Activated naive CD4-positive, alpha-beta T cell treated with anti-CD3 and anti-CD28 coated beads, Interleukin-2, amount 50 U/mL, for 72 hours (primary cell): ENCODE measurements at regions not wholly inside any gene's neighbourhood (a gene's known extent, or its start where the extent isn't known, plus 50 kb on each side); places are given as distances from the start of the nearest gene placed in this dataset.

Experiments used
- ATAC-seq, 2 donors: fragments of 150-1000 bp; cut with Tn5 transposase; 2 replicates each; pipeline ENCODE4 v1.10.0; 2021; ENCODE audit warnings: mild to moderate bottlenecking in 2 of 2, moderate library complexity in 2 of 2
- DNase-seq, 2 donors: peaks; one replicate each; pipeline ENCODE4 v3.0.0; 2021 to 2022; ENCODE audit warnings: low spot score in 2 of 2
- H3K27ac Mint-ChIP-seq, 2 donors: one replicate each; pipeline ENCODE4 v1.8.0; 2022; ENCODE audit warnings: mild to moderate bottlenecking in 2 of 2, mixed read lengths in 2 of 2
- H3K36me3 Mint-ChIP-seq, 2 donors: one replicate each; pipeline ENCODE4 v1.8.0; 2022; ENCODE audit warnings: mixed read lengths in 2 of 2
- H3K9me3 Mint-ChIP-seq, 2 donors: one replicate each; pipeline ENCODE4 v1.8.0; 2022; ENCODE audit warnings: mixed read lengths in 2 of 2

DNA sequence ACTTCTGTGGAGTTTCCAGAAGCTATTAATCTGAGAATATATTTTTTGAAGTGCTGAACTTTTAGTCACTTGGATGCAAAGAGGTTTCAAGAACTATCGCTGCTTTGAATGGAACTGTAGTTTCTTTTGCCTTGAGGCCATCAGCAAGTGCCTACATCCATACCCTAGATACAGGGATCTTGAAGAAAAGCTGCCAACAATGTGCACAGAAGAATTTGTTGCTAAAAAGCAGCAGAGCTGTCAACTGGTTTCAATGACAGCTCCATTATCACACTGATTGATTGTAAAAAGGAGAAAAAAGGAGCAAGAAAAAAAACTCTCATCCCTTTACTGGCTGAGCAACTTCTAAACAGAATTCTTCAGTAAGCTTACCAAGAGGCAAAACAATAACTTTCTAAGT is 251.0 kb upstream of the NRSN1 start:
- no peak overlapping the region for H3K27ac Mint-ChIP-seq
- no peaks in the 10 kb centered on the region for H3K9me3 Mint-ChIP-seq
- ATAC-seq = no peak
- DNase-seq = no peak
- H3K36me3 Mint-ChIP-seq = no peaks in the 10 kb centered on the region

DNA sequence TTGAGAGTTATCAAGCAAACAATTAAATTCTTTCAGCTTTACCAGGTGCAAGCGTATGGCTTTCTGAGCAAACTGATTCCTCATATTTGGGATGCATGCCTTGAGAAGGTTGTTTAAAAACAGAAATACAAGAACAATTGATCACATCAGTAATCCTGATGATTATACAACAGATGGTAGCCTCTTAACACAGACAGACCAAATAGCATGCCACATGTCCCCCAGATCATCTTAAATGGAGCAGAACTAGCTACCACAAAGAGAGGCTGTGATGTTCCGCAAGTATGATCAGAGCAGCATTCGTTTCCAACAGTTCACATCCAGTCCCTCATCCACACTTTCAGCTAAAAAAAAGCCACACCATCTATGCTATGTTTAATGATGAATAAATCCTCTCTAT is 246.2 kb upstream of the NRSN1 start:
- H3K27ac Mint-ChIP-seq = no peak overlapping the region
- peaks cover 3 to 5% of the 10 kb centered on the region in 2 donors for H3K9me3 Mint-ChIP-seq
- DNase-seq (no peak), ATAC-seq (no peak)
- no peaks in the 10 kb centered on the region for H3K36me3 Mint-ChIP-seq

DNA sequence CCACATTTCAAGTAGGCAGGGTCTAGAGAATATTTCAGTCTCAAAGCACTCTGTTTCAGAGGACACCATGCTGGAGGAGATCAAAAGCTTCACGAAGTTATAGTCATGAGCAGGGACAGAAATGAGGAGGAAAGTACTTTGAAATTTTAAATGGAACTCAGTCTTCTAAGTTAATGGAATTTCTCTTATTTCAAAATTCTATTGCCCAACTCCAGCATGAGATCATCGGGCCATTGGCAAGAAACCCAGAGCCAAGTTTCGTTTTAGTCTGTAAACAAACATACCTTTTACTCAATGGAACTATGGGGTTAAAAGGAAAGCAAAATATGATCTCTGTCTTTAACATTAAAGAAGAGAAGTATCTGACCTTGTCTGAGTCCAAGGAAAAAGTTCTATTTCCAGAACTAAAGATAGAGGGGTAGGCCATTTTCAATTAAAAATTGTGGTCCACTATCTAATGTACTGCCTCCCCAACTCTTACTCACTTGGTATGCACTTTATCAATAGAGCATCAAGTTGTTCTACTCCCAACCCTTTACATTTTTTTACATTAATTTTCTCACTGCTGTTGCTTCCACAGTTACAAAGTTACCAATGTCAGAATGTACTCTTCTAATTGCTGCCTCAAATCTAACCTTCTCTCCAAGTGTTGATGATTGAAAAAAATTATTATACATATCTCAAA is 235.3 kb upstream of the NRSN1 start:
- Mint-ChIP-seq H3K36me3 (no peaks in the 10 kb centered on the region), H3K27ac (no peak overlapping the region), H3K9me3 (peaks cover 11 to 16% of the 10 kb centered on the region in 2 donors)
- DNase-seq (no peak), ATAC-seq (no peak)

DNA sequence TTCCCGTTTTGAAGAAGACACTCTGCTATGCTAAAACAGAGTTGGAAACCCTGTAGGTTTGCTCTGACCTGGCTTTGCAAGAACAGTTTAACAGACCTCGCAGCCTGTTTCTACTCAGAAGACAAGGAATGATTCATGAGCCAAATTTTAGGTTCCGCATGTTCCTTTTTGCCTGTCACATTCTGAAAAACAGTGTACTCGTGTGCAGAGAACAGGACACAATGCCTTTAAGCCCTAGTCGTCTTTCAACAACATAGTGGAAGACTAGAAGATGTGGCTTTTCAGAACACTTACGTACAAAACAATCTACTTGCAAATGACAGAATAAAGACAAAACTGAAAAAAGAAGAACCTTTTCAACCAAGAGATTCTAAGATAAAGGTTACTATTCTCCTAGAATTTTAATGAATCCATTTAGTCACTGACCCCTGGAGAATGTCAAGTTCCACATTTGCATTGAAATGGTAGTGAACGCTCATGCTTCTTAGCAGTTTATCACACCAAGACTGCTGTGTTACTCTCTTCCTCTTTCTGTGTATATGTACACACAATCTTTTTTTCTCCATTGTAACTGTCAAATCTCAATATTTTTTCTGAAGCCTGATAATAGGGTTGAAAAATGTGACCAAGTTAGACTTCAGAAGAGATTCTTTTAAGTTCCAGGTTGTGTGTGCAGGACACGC is 220.7 kb upstream of the NRSN1 start:
- Mint-ChIP-seq H3K36me3 (no peaks in the 10 kb centered on the region), H3K27ac (no peak overlapping the region), H3K9me3 (peaks cover 8 to 9% of the 10 kb centered on the region in 2 donors)
- no peak for DNase-seq
- ATAC-seq = no peak

DNA sequence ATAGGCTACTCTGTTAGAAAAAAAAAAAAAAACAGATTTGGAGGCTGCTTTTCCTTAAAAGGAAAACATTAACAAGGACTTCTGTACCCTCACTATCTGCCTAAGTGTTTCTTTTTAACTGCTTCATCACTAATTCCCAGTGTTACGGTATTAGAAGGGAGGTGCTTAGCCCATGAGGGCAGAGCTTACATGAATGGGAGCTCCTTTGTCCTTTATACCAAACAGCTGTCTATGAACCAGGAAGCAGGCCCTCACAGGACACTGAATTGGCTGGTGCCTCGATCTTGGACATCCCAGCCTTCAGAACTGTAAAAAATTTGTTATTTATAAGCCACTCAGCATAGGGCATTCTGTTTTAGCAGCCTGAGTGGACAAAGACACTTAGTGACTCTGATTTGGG is 215.6 kb upstream of the NRSN1 start:
- Mint-ChIP-seq H3K9me3 (peaks cover 5 to 9% of the 10 kb centered on the region in 2 donors), H3K27ac (no peak overlapping the region), H3K36me3 (no peaks in the 10 kb centered on the region)
- DNase-seq (no peak), ATAC-seq (no peak)

DNA sequence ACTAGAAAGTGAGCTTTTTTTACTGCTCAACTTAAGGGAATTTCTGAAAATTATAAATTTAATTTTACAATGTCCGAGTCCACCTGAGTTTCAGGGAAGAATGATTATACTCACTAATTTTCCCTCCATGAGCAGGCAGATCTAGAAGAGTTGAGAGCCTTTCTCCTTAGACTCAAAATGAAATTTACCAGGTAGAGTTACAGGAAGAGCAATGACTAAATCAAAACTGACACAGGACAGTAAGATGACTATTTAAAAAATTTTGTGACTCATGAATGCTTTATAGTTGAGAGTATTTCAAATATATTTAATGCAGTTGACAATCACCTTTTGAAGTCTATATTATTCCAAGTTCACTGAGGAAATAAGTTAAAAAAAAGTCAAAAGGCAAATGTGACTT is 198.1 kb upstream of the NRSN1 start:
- H3K27ac Mint-ChIP-seq = no peak overlapping the region
- ATAC-seq (peak in 1 of 2 donors; percentile 60), DNase-seq (no peak)
- no peaks in the 10 kb centered on the region for H3K36me3 Mint-ChIP-seq
- H3K9me3 Mint-ChIP-seq = peaks cover 7 to 8% of the 10 kb centered on the region in 2 donors

DNA sequence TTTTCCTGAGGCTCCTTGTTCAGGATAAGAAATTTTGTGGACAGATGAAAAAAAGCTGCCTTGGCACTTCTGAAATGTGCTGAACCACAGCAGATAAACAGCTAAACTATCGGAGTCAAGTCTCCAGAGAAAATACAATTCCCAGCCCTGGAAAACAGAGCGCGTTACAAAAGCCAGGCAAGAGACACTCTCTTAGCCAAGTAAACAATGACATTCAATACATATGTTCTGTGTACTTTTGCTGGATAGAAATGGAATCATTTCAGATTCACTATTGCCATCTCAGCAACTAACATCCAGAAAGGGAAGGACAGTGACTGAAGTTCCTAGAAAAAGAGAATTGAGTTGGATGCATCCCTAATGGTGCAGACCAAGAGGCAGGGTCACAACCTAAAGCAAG is 196.8 kb upstream of the NRSN1 start:
- Mint-ChIP-seq H3K9me3 (peaks cover 11 to 14% of the 10 kb centered on the region in 2 donors), H3K27ac (no peak overlapping the region), H3K36me3 (no peaks in the 10 kb centered on the region)
- ATAC-seq = no peak
- no peak for DNase-seq

DNA sequence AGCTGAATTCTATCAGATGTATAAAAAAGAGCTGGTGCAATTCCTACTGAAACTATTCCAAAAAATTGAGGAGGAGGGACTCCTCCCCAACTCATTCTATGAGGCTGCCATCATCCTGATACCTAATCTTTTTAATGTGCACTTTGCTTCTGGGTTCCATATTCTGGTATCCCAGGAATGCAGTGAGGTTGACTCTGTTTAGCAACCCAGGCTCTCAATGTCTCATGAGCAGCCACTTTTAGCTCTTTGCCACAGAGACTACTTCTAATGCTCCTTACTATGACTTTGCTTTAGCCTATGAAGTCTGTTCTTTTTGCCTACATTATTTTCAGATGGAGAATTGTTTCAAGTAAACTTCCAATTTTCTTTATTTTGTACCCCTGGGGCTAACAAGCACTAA is 185.5 kb upstream of the NRSN1 start:
- Mint-ChIP-seq H3K36me3 (no peaks in the 10 kb centered on the region), H3K9me3 (peaks cover 0 to 10% of the 10 kb centered on the region in 2 donors), H3K27ac (no peak overlapping the region)
- DNase-seq (no peak), ATAC-seq (no peak)

DNA sequence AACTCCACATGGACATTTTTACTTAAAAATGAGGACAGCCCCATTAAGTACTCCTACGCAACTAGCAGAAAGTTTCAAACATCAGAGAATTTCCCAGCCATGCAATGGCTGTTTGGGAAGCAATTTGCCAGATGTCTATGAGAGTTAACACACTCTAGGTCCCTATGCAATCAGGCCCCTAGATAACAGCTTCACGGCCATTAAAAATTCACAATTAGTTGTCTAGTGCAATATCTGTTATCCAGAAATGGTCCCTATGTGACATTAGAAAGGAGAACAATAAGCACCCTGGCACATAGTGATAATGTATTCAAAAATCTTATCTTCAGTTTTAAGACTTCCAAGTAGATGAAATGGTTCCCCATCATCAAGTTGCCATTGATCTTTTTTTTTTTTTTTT is 174.3 kb upstream of the NRSN1 start:
- no peaks in the 10 kb centered on the region for H3K36me3 Mint-ChIP-seq
- DNase-seq = no peak

DNA sequence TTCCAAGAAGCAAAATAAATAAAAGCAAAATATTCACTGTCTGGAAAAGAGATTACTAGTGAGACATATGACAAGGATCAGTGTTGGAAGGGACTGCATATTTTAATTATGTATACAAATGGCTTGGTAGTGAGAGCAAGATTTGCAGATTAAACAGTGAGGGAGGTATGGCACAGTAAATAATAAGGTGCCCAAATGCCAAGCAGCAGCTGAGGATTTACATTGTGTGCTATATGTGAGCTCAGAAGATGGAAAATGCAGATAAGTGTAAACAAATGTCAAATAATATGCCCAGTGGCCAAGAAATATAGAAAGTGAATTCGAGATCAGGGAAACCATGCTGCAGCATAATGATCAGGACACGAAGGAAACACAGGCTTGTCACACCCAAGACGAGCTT is 173.8 kb upstream of the NRSN1 start:
- Mint-ChIP-seq H3K27ac (no peak overlapping the region), H3K9me3 (peaks cover 0 to 8% of the 10 kb centered on the region in 2 donors), H3K36me3 (no peaks in the 10 kb centered on the region)
- DNase-seq (no peak), ATAC-seq (no peak)

More for the DNA sequence above, 174.3 kb upstream of the NRSN1 start:
- Mint-ChIP-seq H3K9me3 (peaks cover 0 to 8% of the 10 kb centered on the region in 2 donors), H3K27ac (no peak overlapping the region)
- ATAC-seq = no peak

DNA sequence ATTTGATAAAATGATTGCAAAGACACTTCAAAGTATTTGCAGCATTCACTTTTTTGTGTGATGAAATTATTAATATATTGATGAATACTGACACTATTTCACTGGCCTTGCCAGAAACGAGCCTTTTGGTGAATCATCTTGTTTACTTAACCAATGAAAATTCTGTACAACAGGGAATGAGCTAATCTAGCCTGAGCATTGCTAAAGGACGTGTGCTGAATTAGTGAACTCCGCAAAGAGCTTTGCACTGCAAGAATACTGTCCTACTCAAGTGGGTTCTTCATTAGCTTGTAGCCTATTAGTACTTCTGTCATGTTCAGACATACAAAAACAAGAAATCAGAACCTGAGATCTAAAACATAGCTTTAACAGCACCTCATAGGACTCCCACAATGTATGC is 172.0 kb upstream of the NRSN1 start:
- H3K36me3 Mint-ChIP-seq = no peaks in the 10 kb centered on the region
- no peak overlapping the region for H3K27ac Mint-ChIP-seq
- peaks cover 0 to 9% of the 10 kb centered on the region in 2 donors for H3K9me3 Mint-ChIP-seq
- DNase-seq (no peak), ATAC-seq (no peak)

DNA sequence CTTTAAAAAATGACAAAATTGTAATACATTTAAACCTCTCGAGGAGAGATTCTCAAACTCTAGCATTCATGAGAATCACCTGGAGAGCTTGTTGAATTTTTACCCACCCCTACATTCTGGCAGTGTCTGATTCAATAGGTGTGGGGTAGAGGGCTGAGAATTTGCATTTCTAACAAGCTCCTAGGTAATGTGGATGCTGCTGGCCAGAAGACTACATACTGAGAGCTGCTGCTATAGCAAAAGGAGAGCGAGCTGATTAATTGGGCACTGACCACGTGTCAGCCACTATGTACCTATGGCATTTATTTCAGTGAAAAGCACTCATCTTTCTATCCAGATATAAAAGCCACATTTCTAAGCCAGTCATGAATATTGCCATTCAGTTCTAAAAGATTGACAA is 169.0 kb upstream of the NRSN1 start:
- no peak overlapping the region for H3K27ac Mint-ChIP-seq
- no peak for ATAC-seq
- DNase-seq = no peak
- H3K9me3 Mint-ChIP-seq = peaks cover 0 to 8% of the 10 kb centered on the region in 2 donors
- H3K36me3 Mint-ChIP-seq = no peaks in the 10 kb centered on the region

DNA sequence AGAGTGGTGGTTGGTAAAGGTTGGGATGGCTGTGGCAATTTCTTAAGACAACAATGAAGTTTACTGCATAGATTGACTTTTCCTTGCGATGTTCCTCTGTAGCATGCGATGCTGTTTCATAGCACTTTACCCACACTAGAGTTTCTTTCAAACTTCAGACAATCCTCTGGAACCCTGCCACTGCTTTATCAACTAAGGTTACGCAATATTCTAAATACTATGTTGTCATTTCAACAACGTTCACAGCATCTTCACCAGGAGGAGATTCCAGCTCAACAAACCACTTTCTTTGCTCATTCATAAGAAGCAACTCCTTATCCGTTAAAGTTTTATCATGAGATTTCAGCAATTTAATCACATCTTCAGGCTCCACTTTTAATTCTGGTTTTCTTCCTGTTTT is 161.2 kb upstream of the NRSN1 start:
- DNase-seq (no peak), ATAC-seq (no peak)
- H3K27ac Mint-ChIP-seq = no peak overlapping the region
- H3K9me3 Mint-ChIP-seq = peaks cover 0 to 4% of the 10 kb centered on the region in 2 donors
- no peaks in the 10 kb centered on the region for H3K36me3 Mint-ChIP-seq

DNA sequence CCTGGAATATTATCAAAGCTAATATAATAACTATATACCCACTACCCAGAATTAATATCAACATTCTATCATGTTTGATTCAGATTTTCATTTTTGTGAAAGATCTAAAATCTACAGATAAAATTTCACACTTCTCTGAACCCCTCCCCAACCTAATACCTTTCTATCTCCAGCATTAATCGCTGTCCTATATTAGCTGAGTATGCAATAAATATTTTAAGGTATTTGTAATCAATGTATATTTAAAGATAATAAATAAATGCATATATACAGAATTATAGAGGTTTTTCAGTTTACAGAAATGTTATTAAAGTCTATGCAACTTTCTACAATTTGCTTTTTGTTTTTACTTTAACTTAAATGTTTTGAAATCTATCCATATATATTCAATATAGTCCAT is 156.7 kb upstream of the NRSN1 start:
- no peak for DNase-seq
- H3K9me3 Mint-ChIP-seq = peaks cover 0 to 5% of the 10 kb centered on the region in 2 donors
- no peaks in the 10 kb centered on the region for H3K36me3 Mint-ChIP-seq
- ATAC-seq = no peak
- H3K27ac Mint-ChIP-seq = no peak overlapping the region

DNA sequence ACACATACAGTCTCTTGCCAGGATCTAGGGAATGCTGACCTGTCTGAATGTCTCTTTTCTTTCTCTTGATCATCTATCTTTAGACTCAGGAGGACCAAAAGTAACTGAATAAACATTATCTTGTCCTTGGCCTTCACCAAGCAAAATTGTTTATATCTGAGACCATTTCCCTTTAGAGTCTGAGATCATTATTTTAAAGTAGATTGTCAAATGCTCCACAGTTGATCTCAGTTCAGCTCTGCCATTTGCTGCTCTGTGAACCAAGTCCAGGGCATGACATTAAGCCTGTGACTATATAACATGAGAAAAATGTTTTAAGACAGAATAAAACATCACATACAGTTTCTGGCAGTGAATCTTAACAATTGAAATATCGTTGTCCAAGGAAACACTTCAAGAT is 148.3 kb upstream of the NRSN1 start:
- no peak for ATAC-seq
- no peaks in the 10 kb centered on the region for H3K36me3 Mint-ChIP-seq
- DNase-seq = no peak
- H3K9me3 Mint-ChIP-seq = peaks cover 0 to 7% of the 10 kb centered on the region in 2 donors
- H3K27ac Mint-ChIP-seq = no peak overlapping the region

DNA sequence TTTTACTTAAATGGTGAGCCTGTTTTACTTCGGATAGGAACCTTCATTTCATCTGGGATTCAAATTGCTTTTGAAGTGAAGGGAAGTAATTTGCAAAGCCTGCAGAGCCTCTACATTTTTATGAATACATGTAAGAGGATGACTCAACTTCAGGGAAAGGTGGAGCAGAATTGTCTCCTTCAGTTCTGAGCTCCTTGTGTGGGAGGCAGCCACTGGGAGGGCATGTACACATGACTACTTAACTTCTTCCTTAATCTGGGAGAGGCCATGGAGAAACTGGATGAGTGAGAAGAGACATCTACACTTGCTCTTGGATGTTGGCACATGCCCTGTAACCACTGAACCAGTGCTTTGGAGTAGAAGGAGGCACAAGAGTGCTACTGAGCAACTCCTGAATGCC is 145.1 kb upstream of the NRSN1 start:
- H3K27ac Mint-ChIP-seq = no peak overlapping the region
- H3K9me3 Mint-ChIP-seq = peaks cover 0 to 7% of the 10 kb centered on the region in 2 donors
- no peak for ATAC-seq
- no peaks in the 10 kb centered on the region for H3K36me3 Mint-ChIP-seq
- DNase-seq = no peak

DNA sequence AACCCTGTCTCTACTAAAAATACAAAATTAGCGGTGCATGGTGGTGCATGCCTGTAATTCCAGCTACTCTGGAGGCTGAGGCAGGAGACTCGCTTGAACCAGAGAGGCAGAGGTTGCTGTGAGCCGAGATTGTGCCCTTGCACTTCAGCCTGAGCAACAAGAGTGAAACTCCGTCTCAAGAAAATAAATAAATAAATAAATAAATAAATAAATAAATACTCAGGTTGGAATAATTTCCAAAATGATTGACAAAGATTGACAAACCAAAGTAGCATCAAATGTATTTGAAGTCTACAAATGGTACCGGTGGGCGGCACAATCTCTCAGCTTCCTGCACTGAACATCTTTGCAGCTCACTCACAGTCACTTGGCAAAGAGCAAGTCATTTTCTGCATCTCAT is 144.1 kb upstream of the NRSN1 start:
- Mint-ChIP-seq H3K27ac (no peak overlapping the region), H3K36me3 (no peaks in the 10 kb centered on the region), H3K9me3 (peaks cover 0 to 7% of the 10 kb centered on the region in 2 donors)
- ATAC-seq (no peak), DNase-seq (no peak)

DNA sequence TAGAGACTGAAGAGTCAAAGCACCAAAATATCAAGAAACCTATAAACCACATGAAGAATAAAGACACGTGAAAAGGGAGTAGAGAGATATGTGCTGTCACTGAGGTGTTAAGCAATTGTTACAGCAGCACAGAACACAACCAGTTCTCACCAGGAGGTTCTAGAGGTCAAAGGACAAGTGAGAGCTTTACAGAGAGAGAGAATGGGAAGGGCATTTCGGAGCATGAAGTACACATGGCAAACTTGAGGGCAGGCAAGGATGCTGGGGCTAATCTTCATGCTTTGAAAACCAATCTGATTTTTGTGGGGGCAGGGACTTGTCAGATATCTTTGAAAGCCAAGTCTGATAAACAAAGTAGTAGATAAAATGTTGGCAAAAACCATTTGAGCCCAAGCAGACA is 142.3 kb upstream of the NRSN1 start:
- Mint-ChIP-seq H3K27ac (no peak overlapping the region), H3K9me3 (peaks cover 0 to 7% of the 10 kb centered on the region in 2 donors), H3K36me3 (no peaks in the 10 kb centered on the region)
- DNase-seq = no peak
- ATAC-seq = no peak
